Adrenal gland (tissue), 9 donors: ENCODE measurements at regions not wholly inside any gene's neighbourhood (a gene's known extent, or its start where the extent isn't known, plus 50 kb on each side); places are given as distances from the start of the nearest gene placed in this dataset.
"Not testable (repeated sequence)": the region's sequence is repeated elsewhere in the genome, so short reads cannot be mapped to it uniquely, and the experiment has no call there.

Source experiments
- DNase-seq, 7 donors: peaks; one replicate each; pipeline ENCODE4 v3.0.0-alpha.2; 2019 to 2020
- H3K27ac ChIP-seq, 5 donors: fragments of 200-600 bp; sonication (generic) in 4 of 5; 1 replicate in 3 of 5; 2 replicates in 2 of 5; pipeline versions ENCODE4 v1.5.1 to v1.8.0; 2016 to 2020; ENCODE audit warnings: mild to moderate bottlenecking in 1 of 5
- H3K27me3 ChIP-seq: fragments of 200-600 bp; 2 replicates; pipeline ENCODE4 v1.8.0; 2021
- H3K36me3 ChIP-seq, 2 donors: fragments of 200-600 bp; replicated peaks in 1 of 2; 1 replicate in 1 of 2; 2 replicates in 1 of 2; pipeline versions ENCODE4 v1.5.1 to v1.8.0; 2018 to 2022
- H3K4me1 ChIP-seq, 2 donors: fragments of 200-600 bp; replicated peaks in 1 of 2; 1 replicate in 1 of 2; 2 replicates in 1 of 2; pipeline versions ENCODE4 v1.5.1 to v1.8.0; 2018 to 2021
- H3K4me3 ChIP-seq, 4 donors: fragments of 200-600 bp; sonication (generic) in 3 of 4; one replicate each; pipeline ENCODE4 v1.5.1; 2016 to 2018
- H3K9me3 ChIP-seq, 3 donors: fragments of 200-600 bp; sonication (generic) in 1 of 3; replicated peaks in 1 of 3; 1 replicate in 2 of 3; 2 replicates in 1 of 3; pipeline versions ENCODE4 v1.5.1 to v1.8.0; 2016 to 2021
- CTCF ChIP-seq, 6 experiments: fragments of 450-650 bp in 4 of 6; fragments of 200-600 bp in 2 of 6; sonication (generic) in 1 of 6; IDR thresholded peaks; 1 replicate in 5 of 6; 2 replicates in 1 of 6; pipeline versions ENCODE4 v1.5.1 to v1.8.0; 2016 to 2021; ENCODE audit warnings: antibody characterized with exemption in 6 of 6, mild to moderate bottlenecking in 2 of 6, moderate library complexity in 1 of 6
- POLR2A ChIP-seq, 2 donors: fragments of 450-650 bp; IDR thresholded peaks; one replicate each; pipeline ENCODE4 v1.6.1; 2017; ENCODE audit warnings: antibody characterized with exemption in 2 of 2, mild to moderate bottlenecking in 2 of 2, moderate library complexity in 1 of 2
- WGBS, 4 donors: extraction: QIAGEN DNeasy Blood & Tissue Kit in 2 of 4; methylation state at CpG; one replicate each; pipeline versions ENCODE4 v1.1.5 to v1.1.7; 2013 to 2017; 5-methylcytosine and 5-hydroxymethylcytosine counted together
- intact Hi-C, 2 donors: fragments of 100-400 bp; cut with DNase I; formaldehyde crosslinking; loops; one replicate each; pipeline versions ENCODE4 v1.14.1 to v1.15.0; 2022 to 2023
- donor health status: healthy with polysubstance abuse.
- donor health status: Bipolar disorder and iron deficiency.
- donor health status: DM: yes; HTN: yes; CAD: no.
- donor health status: DM: no; HTN: no; CAD: no.
- donor health status: DM: no; HTN: no; CAD: no.

- no peaks in the 10 kb centered on the region for H3K9me3 ChIP-seq
- H3K27ac ChIP-seq = no peak overlapping the region
- no peak for TF ChIP-seq CTCF (IDR thresholded peaks at IDR 0.05)
- no peak for TF ChIP-seq POLR2A (IDR thresholded peaks at IDR 0.05)
- no peak overlapping the region for H3K4me3 ChIP-seq
- intact Hi-C loops = no loop called here
- H3K36me3 ChIP-seq = no peaks in the 10 kb centered on the region
- no peaks in the 10 kb centered on the region for H3K4me1 ChIP-seq
- no peaks in the 10 kb centered on the region for H3K27me3 ChIP-seq
- WGBS, 4 donors = 93 to 100% (median 95%) methylated on average over 4 of the region's 4 CpGs
- no peak for DNase-seq
Observed at GRCh38 chr14:37776791-37777499, 181.5 kb downstream of the TTC6 start.

GRCh38 chr14:37778135-37778943 is 182.9 kb downstream of the TTC6 start:
- H3K27ac ChIP-seq = no peak overlapping the region
- H3K9me3 ChIP-seq = no peaks in the 10 kb centered on the region
- H3K4me3 ChIP-seq = no peak overlapping the region
- 76 to 94% (median 84%) methylated on average over 2 to 5 of the region's 5 CpGs for WGBS, 4 donors
- no peak for TF ChIP-seq POLR2A (IDR thresholded peaks at IDR 0.05)
- no peak for TF ChIP-seq CTCF (IDR thresholded peaks at IDR 0.05)
- no peaks in the 10 kb centered on the region for H3K27me3 ChIP-seq
- intact Hi-C loops = no loop called here
- no peak for DNase-seq
- H3K4me1 ChIP-seq = no peaks in the 10 kb centered on the region
- no peaks in the 10 kb centered on the region for H3K36me3 ChIP-seq

GRCh38 chr14:37779480-37779879 is 184.1 kb downstream of the TTC6 start:
- intact Hi-C loops = no loop called here
- H3K27ac ChIP-seq = no peak overlapping the region
- H3K27me3 ChIP-seq = no peaks in the 10 kb centered on the region
- TF ChIP-seq CTCF (IDR thresholded peaks at IDR 0.05) = no peak
- TF ChIP-seq POLR2A (IDR thresholded peaks at IDR 0.05) = no peak
- H3K4me3 ChIP-seq = no peak overlapping the region
- no peaks in the 10 kb centered on the region for H3K36me3 ChIP-seq
- H3K9me3 ChIP-seq = no peaks in the 10 kb centered on the region
- H3K4me1 ChIP-seq = no peaks in the 10 kb centered on the region
- DNase-seq = no peak

GRCh38 chr14:37780731-37781130 is 185.3 kb downstream of the TTC6 start:
- H3K4me3 ChIP-seq, H3K27me3 ChIP-seq, H3K4me1 ChIP-seq, H3K36me3 ChIP-seq, intact Hi-C loops, H3K27ac ChIP-seq, H3K9me3 ChIP-seq, DNase-seq: not testable (repeated sequence)
- WGBS, 4 donors = 83 to 85% (median 83%) methylated on average over 4 of the region's 4 CpGs

GRCh38 chr14:37784203-37784826 is 188.9 kb downstream of the TTC6 start:
- WGBS, 4 donors = 60 to 69% (median 62%) methylated on average over 3 of the region's 3 CpGs
- intact Hi-C loops = not testable (repeated sequence)

GRCh38 chr14:37784827-37785223 is 189.4 kb downstream of the TTC6 start:
- H3K4me1 ChIP-seq, intact Hi-C loops, H3K9me3 ChIP-seq, H3K4me3 ChIP-seq, H3K36me3 ChIP-seq, H3K27ac ChIP-seq, H3K27me3 ChIP-seq, DNase-seq: not testable (repeated sequence)

More at GRCh38 chr14:37784203-37784826, 188.9 kb downstream of the TTC6 start:
- H3K36me3 ChIP-seq, H3K4me3 ChIP-seq, H3K27ac ChIP-seq, DNase-seq, H3K9me3 ChIP-seq, H3K4me1 ChIP-seq, H3K27me3 ChIP-seq: not testable (repeated sequence)

- intact Hi-C loops, H3K27ac ChIP-seq, H3K4me1 ChIP-seq, H3K36me3 ChIP-seq, DNase-seq, H3K27me3 ChIP-seq, H3K9me3 ChIP-seq, H3K4me3 ChIP-seq: not testable (repeated sequence)
- WGBS, 4 donors = 79 to 90% (median 84%) methylated on average over 9 of the region's 9 CpGs
Observed at GRCh38 chr14:37785298-37785697, 189.9 kb downstream of the TTC6 start.

- H3K4me1 ChIP-seq, H3K27ac ChIP-seq, H3K9me3 ChIP-seq, H3K27me3 ChIP-seq, H3K4me3 ChIP-seq, intact Hi-C loops, DNase-seq, H3K36me3 ChIP-seq: not testable (repeated sequence)
- WGBS, 4 donors = 73 to 84% (median 82%) methylated on average over 13 to 14 of the region's 14 CpGs
Observed at GRCh38 chr14:37786114-37786625, 190.7 kb downstream of the TTC6 start.
